ENCODE measurements at regions not wholly inside any gene's neighbourhood (a gene's known extent, or its start where the extent isn't known, plus 50 kb on each side); places are given as distances from the start of the nearest gene placed in this dataset.
"Not testable (repeated sequence)": the region's sequence is repeated elsewhere in the genome, so short reads cannot be mapped to it uniquely, and the experiment has no call there.

DNA sequence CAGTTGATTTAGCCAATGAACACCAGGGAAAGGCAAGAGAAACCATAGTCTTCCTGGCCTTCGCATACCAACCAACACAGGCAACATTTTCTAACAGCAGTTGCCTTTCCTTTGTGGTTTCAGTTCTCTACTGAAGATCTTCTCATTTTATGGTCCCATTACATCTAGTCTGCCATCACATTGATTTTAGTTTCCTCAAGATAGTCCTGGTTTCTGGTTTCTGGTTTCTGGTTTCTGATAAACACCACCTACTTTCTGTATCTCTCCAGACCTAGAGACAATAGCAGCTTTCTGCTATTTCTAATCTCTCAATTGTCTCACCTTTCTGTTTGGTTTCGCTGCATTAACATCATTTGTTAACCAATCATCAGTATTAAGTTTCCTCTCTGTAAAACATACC lies 646.3 kb upstream of the SPANXN1 start:
- Histone ChIP-seq H3K27me3 (no peaks in the 10 kb centered on the region), H3K36me3 (no peaks in the 10 kb centered on the region), H3K27ac (no peak overlapping the region), H3K4me1 (no peaks in the 10 kb centered on the region), H3K4me3 (no peak overlapping the region), H3K9me3 (no peaks in the 10 kb centered on the region)
- TF ChIP-seq EP300 (IDR thresholded peaks at IDR 0.05) (no peak), POLR2A (IDR thresholded peaks at IDR 0.05) (no peak), POLR2AphosphoS5 (IDR thresholded peaks at IDR 0.05) (no peak), CTCF (IDR thresholded peaks at IDR 0.05) (no peak)
- 65 to 85% (median 81%) methylated on average over 2 of the region's 2 CpGs for WGBS, 5 donors
- DNase-seq: no peak
- intact Hi-C loops (cut with DNase I; ENCODE audit: low total_unique reads): no loop called here

DNA sequence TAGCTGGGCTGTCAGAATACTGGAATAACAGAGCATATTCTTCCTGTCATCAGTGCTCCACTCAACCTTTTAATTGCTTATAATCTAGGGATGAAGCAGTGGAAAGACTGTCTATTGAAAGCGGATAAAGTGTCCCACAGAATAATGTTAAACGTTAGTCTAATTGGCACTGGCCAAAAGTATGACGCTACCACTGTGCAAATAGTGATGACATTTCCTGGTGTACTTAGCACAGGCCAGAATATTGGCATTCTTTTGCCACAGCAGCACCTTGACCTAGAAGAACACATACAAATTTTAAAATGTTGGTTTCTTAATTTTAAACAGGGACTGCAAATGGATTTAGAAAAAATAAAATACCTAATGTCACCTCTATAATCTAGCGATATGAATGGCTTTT lies 635.2 kb upstream of the SPANXN1 start:
- DNase-seq: no peak
- H3K27me3 ChIP-seq: no peaks in the 10 kb centered on the region
- WGBS, 5 donors: 54 to 68% (median 65%) methylated on average over 4 of the region's 4 CpGs
- H3K4me1 ChIP-seq: no peaks in the 10 kb centered on the region
- no peak overlapping the region for H3K4me3 ChIP-seq
- TF ChIP-seq EP300 (IDR thresholded peaks at IDR 0.05) (no peak), POLR2A (IDR thresholded peaks at IDR 0.05) (no peak), CTCF (IDR thresholded peaks at IDR 0.05) (no peak), POLR2AphosphoS5 (IDR thresholded peaks at IDR 0.05) (no peak)
- H3K9me3 ChIP-seq: no peaks in the 10 kb centered on the region
- no peak overlapping the region for H3K27ac ChIP-seq
- no peaks in the 10 kb centered on the region for H3K36me3 ChIP-seq
- intact Hi-C loops (cut with DNase I; ENCODE audit: low total_unique reads): no loop called here

GRCh38 chrX:144616317-144616716 lies 631.0 kb upstream of the SPANXN1 start:
- H3K27ac ChIP-seq: no peak overlapping the region
- H3K27me3 ChIP-seq: no peaks in the 10 kb centered on the region
- no peaks in the 10 kb centered on the region for H3K4me1 ChIP-seq
- TF ChIP-seq POLR2AphosphoS5 (IDR thresholded peaks at IDR 0.05) (no peak), CTCF (IDR thresholded peaks at IDR 0.05) (no peak), EP300 (IDR thresholded peaks at IDR 0.05) (no peak), POLR2A (IDR thresholded peaks at IDR 0.05) (no peak)
- no peaks in the 10 kb centered on the region for H3K36me3 ChIP-seq
- intact Hi-C loops (cut with DNase I; ENCODE audit: low total_unique reads): no loop called here
- no peaks in the 10 kb centered on the region for H3K9me3 ChIP-seq
- WGBS, 5 donors: 52 to 76% (median 70%) methylated on average over 4 of the region's 4 CpGs
- H3K4me3 ChIP-seq: no peak overlapping the region
- DNase-seq: no peak

DNA sequence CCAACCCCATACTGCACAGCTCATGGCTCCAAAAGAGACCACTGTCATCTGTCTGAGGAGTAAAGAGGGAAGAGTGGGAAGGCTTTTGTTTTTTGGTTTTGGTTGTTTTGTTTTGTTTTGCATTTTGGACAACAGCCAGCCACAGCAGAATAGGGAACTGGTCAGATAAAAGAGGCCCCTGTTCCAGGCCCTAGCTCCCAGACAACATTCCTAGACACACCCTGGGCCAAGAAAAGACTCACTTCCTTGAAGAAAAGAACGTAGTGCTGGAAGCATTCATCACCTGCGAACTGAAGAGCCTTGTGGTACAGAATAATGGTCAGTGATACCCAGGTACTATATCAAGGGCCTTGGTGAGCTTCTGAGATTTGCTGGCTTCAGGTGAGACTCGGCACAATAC lies 619.4 kb upstream of the SPANXN1 start:
- H3K27me3 ChIP-seq: no peaks in the 10 kb centered on the region
- intact Hi-C loops (cut with DNase I; ENCODE audit: low total_unique reads): no loop called here
- no peak overlapping the region for H3K4me3 ChIP-seq
- DNase-seq: peak in 1 of 2 donors; percentile 6
- H3K9me3 ChIP-seq: no peaks in the 10 kb centered on the region
- 31 to 59% (median 50%) methylated on average over 3 of the region's 3 CpGs for WGBS, 5 donors
- H3K4me1 ChIP-seq: no peaks in the 10 kb centered on the region
- H3K36me3 ChIP-seq: no peaks in the 10 kb centered on the region
- H3K27ac ChIP-seq: no peak overlapping the region
- TF ChIP-seq EP300 (IDR thresholded peaks at IDR 0.05) (no peak), CTCF (IDR thresholded peaks at IDR 0.05) (no peak), POLR2A (IDR thresholded peaks at IDR 0.05) (no peak), POLR2AphosphoS5 (IDR thresholded peaks at IDR 0.05) (no peak)

DNA sequence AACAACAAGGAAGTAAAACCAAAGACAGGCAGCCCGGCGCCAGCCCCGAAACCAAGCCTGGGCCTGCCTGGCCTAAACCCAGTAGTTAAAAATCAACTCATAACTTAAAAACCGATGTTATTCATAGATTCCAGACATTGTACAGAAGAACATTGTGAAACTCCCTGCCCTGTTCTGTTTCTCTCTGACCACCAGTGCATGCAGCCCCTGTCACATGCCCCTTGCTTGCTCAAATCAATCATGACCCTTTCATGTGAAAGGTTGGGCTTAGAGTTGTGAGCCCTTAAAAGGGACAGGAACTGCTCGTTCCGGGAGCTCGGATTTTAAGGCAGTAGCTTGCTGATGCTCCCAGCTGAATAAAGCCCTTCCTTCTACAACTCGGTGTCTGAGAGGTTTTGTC lies 612.9 kb upstream of the SPANXN1 start:
- H3K36me3 ChIP-seq; H3K27me3 ChIP-seq; H3K9me3 ChIP-seq; H3K4me3 ChIP-seq; H3K4me1 ChIP-seq; H3K27ac ChIP-seq; DNase-seq; intact Hi-C loops (cut with DNase I; ENCODE audit: low total_unique reads): not testable (repeated sequence)
- 68 to 87% (median 80%) methylated on average over 6 to 8 of the region's 8 CpGs for WGBS, 5 donors

All from stomach (tissue), 8 donors.